ENCODE measurements at regions not wholly inside any gene's neighbourhood (a gene's known extent, or its start where the extent isn't known, plus 50 kb on each side); places are given as distances from the start of the nearest gene placed in this dataset.

- TF ChIP-seq, protein P1, sequence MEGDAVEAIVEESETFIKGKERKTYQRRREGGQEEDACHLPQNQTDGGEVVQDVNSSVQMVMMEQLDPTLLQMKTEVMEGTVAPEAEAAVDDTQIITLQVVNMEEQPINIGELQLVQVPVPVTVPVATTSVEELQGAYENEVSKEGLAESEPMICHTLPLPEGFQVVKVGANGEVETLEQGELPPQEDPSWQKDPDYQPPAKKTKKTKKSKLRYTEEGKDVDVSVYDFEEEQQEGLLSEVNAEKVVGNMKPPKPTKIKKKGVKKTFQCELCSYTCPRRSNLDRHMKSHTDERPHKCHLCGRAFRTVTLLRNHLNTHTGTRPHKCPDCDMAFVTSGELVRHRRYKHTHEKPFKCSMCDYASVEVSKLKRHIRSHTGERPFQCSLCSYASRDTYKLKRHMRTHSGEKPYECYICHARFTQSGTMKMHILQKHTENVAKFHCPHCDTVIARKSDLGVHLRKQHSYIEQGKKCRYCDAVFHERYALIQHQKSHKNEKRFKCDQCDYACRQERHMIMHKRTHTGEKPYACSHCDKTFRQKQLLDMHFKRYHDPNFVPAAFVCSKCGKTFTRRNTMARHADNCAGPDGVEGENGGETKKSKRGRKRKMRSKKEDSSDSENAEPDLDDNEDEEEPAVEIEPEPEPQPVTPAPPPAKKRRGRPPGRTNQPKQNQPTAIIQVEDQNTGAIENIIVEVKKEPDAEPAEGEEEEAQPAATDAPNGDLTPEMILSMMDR (optimal IDR thresholded peaks at IDR 0.05 in 1 of 3, IDR thresholded peaks at IDR 0.05 in 1 of 3, conservative IDR thresholded peaks at IDR 0.05 in 1 of 3; ENCODE audit: extremely low read depth in 1 of 3, insufficient read depth in 2 of 3, low read length in 3 of 3): no peak
- no peak for TF ChIP-seq EZH2 (IDR thresholded peaks at IDR 0.05; ENCODE audit: low read length)
Observed at GRCh38 chr5:5584751-5585150, 162.3 kb downstream of the ICE1 start.

All from keratinocyte (primary cell).